ENCODE measurements at regions not wholly inside any gene's neighbourhood (a gene's known extent, or its start where the extent isn't known, plus 50 kb on each side); places are given as distances from the start of the nearest gene placed in this dataset.
A peak's percentile ranks its signal among the peaks of the same experiment; 100 is the strongest.

- TF ChIP-seq GABPA (IDR thresholded peaks at IDR 0.05 in 1 of 2, conservative IDR thresholded peaks at IDR 0.05 in 1 of 2) (no peak), MAX (IDR thresholded peaks at IDR 0.05) (no peak), JUND (IDR thresholded peaks at IDR 0.05) (no peak), RXRA (IDR thresholded peaks at IDR 0.05) (no peak), HNF4G (IDR thresholded peaks at IDR 0.05) (no peak), SP1 (IDR thresholded peaks at IDR 0.05) (no peak), YY1 (IDR thresholded peaks at IDR 0.05) (no peak), FOXA1 (IDR thresholded peaks at IDR 0.05) (no peak)
These were observed 97.3 kb upstream of the SOX3 start (continued) for GRCh38 chrX:140602140-140602539.

GRCh38 chrX:140599851-140600250 is 95.0 kb upstream of the SOX3 start:
- H3K27me3 ChIP-seq (ENCODE audit: control insufficient read depth in 4 of 4, insufficient read depth in 4 of 4, low read length in 3 of 4) = peaks cover 0 to 3% (median 0%) of the 10 kb centered on the region in 4 donors
- H3K4me1 ChIP-seq (ENCODE audit: control insufficient read depth in 4 of 4, insufficient read depth in 4 of 4, low read length in 3 of 4) = no peaks in the 10 kb centered on the region
- no peaks in the 10 kb centered on the region for H3K36me3 ChIP-seq (ENCODE audit: control insufficient read depth in 4 of 4, insufficient read depth in 3 of 4, low read depth in 1 of 4, low read length in 3 of 4)
- DNase-seq (ENCODE audit: low spot score) = no peak
- TF ChIP-seq FOXA1 (IDR thresholded peaks at IDR 0.05) = no peak
- H3K9ac ChIP-seq (ENCODE audit: low read depth in 1 of 2, low read length in 2 of 2) = no peak overlapping the region
- H3K4me3 ChIP-seq (ENCODE audit: low read depth in 1 of 3, low read length in 3 of 3) = no peak overlapping the region
- no peak overlapping the region for H3K27ac ChIP-seq (ENCODE audit: low read depth in 1 of 2, low read length in 2 of 2)
- 92% methylated on average over 3 of the region's 3 CpGs for WGBS
- no peaks in the 10 kb centered on the region for H3K9me3 ChIP-seq (ENCODE audit: control insufficient read depth in 4 of 4, low read length in 3 of 4)

- no peak for DNase-seq (ENCODE audit: low spot score)
- H3K27me3 ChIP-seq (ENCODE audit: control insufficient read depth in 4 of 4, insufficient read depth in 4 of 4, low read length in 3 of 4) = peaks cover 0 to 3% (median 0%) of the 10 kb centered on the region in 4 donors
- H3K4me1 ChIP-seq (ENCODE audit: control insufficient read depth in 4 of 4, insufficient read depth in 4 of 4, low read length in 3 of 4) = peaks cover 0 to 2% (median 0%) of the 10 kb centered on the region in 4 donors
- no peak overlapping the region for H3K4me3 ChIP-seq (ENCODE audit: low read depth in 1 of 3, low read length in 3 of 3)
- peaks cover 0 to 2% (median 0%) of the 10 kb centered on the region in 4 donors for H3K9me3 ChIP-seq (ENCODE audit: control insufficient read depth in 4 of 4, low read length in 3 of 4)
- H3K9ac ChIP-seq (ENCODE audit: low read depth in 1 of 2, low read length in 2 of 2) = no peak overlapping the region
- TF ChIP-seq HNF4A (conservative IDR thresholded peaks at IDR 0.05) (peak; percentile 63 to 74), RAD21 (IDR thresholded peaks at IDR 0.05) (no peak), FOXA2 (IDR thresholded peaks at IDR 0.05) (no peak), RXRA (IDR thresholded peaks at IDR 0.05) (no peak), ZBTB33 (IDR thresholded peaks at IDR 0.05) (no peak), REST (IDR thresholded peaks at IDR 0.05) (no peak)
- H3K27ac ChIP-seq (ENCODE audit: low read depth in 1 of 2, low read length in 2 of 2) = no peak overlapping the region
- 72% methylated on average over 2 of the region's 2 CpGs for WGBS
- H3K36me3 ChIP-seq (ENCODE audit: control insufficient read depth in 4 of 4, insufficient read depth in 3 of 4, low read depth in 1 of 4, low read length in 3 of 4) = no peaks in the 10 kb centered on the region
These were observed 84.8 kb upstream of the SOX3 start for GRCh38 chrX:140589657-140590056.
